NCI-H82 (cell line): ENCODE measurements at regions not wholly inside any gene's neighbourhood (a gene's known extent, or its start where the extent isn't known, plus 50 kb on each side); places are given as distances from the start of the nearest gene placed in this dataset.
A peak's percentile ranks its signal among the peaks of the same experiment; 100 is the strongest.
"Not testable (repeated sequence)": the region's sequence is repeated elsewhere in the genome, so short reads cannot be mapped to it uniquely, and the experiment has no call there.

ENCODE experiments used
- DNase-seq: peaks from one replicate; lab custom pipeline; 2025; lab: John Stamatoyannopoulos, UW

- no peak for DNase-seq
Measured at GRCh38 chr18:65671621-65672415, 79.0 kb upstream of the CDH7 start.

GRCh38 chr18:65670145-65670544 lies 80.7 kb upstream of the CDH7 start:
- DNase-seq: not testable (repeated sequence)

GRCh38 chr18:65661391-65661790 lies 89.4 kb upstream of the CDH7 start:
- DNase-seq: no peak

GRCh38 chr18:65659912-65660311 lies 90.9 kb upstream of the CDH7 start:
- no peak for DNase-seq

- DNase-seq: no peak
Measured at GRCh38 chr18:65659312-65659711, 91.5 kb upstream of the CDH7 start.

GRCh38 chr18:65651192-65651591 lies 99.6 kb upstream of the CDH7 start:
- DNase-seq: no peak

- no peak for DNase-seq
Measured at GRCh38 chr18:65632236-65632635, 118.6 kb upstream of the CDH7 start.

GRCh38 chr18:65631766-65632165 lies 119.0 kb upstream of the CDH7 start:
- peak; percentile 69 for DNase-seq

GRCh38 chr18:65628390-65628789 lies 122.4 kb upstream of the CDH7 start:
- DNase-seq: no peak

GRCh38 chr18:65623676-65624075 lies 127.1 kb upstream of the CDH7 start:
- no peak for DNase-seq

- no peak for DNase-seq
Measured at GRCh38 chr18:65622436-65622835, 128.4 kb upstream of the CDH7 start.

- no peak for DNase-seq
Measured at GRCh38 chr18:65620076-65620696, 130.6 kb upstream of the CDH7 start.

- DNase-seq: no peak
Measured at GRCh38 chr18:65610939-65611338, 139.9 kb upstream of the CDH7 start.

GRCh38 chr18:65608471-65608870 lies 142.3 kb upstream of the CDH7 start:
- DNase-seq: no peak

- no peak for DNase-seq
Measured at GRCh38 chr18:65607161-65607560, 143.7 kb upstream of the CDH7 start.

- no peak for DNase-seq
Measured at GRCh38 chr18:65606551-65607130, 144.2 kb upstream of the CDH7 start.

GRCh38 chr18:65605352-65605751 lies 145.5 kb upstream of the CDH7 start:
- DNase-seq: not testable (repeated sequence)

GRCh38 chr18:65601775-65602174 lies 149.0 kb upstream of the CDH7 start:
- DNase-seq: no peak

- no peak for DNase-seq
Measured at GRCh38 chr18:65592435-65592834, 158.4 kb upstream of the CDH7 start.

- DNase-seq: no peak
Measured at GRCh38 chr18:65587491-65587890, 163.3 kb upstream of the CDH7 start.

- not testable (repeated sequence) for DNase-seq
Measured at GRCh38 chr18:65582094-65582493, 168.7 kb upstream of the CDH7 start.

- no peak for DNase-seq
Measured at GRCh38 chr18:65568866-65569265, 181.9 kb upstream of the CDH7 start.

- peak; percentile 20 for DNase-seq
Measured at GRCh38 chr18:65567372-65567771, 183.4 kb upstream of the CDH7 start.
